Embryonic facial prominence (tissue), 1 donor: ENCODE measurements at regions not wholly inside any gene's neighbourhood (a gene's known extent, or its start where the extent isn't known, plus 50 kb on each side); places are given as distances from the start of the nearest gene placed in this dataset.
"Not testable (repeated sequence)": the region's sequence is repeated elsewhere in the genome, so short reads cannot be mapped to it uniquely, and the experiment has no call there.

Experiments
- DNase-seq: peaks from one replicate; pipeline ENCODE4 v3.0.0-alpha.2; 2016; ENCODE audit errors: extremely low spot score

DNA sequence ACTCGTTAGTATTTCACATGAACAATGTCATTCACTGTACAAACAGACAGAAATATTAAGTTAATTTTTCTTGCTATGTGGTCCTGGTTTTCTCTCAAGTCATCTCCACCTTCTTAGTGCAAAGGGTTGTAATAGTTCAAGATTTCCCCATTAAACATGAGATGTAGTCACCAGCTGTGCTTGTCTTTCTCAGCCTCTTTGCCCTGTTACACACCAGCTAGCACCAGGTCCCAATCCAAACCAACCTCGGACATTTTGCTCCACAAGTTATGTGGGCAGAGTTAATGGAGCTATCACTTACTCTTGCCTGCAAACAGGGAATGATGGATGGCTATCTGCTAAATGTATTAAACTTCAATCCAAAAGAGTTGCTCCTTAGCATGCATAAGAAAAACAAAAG lies 328.1 kb downstream of the TLE1 start:
- DNase-seq: no peak

DNA sequence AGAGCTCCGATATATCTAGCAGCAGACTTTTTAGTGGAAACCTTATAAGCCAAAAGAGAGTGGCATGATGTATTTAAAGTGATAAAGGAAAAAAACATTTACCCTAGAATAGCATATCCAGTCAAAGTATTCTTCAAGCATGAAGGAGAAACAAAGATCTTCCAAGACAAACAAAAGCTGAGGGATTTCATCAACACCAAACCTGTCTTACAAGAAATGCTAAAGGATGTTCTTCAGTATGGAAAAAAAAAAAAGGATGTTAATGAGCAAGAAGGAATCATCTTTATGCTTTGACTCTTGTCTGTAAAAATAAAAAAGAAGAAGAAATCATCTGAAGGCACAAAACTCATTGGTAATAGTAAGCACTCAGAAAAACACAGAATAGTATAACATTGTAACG lies 338.2 kb downstream of the TLE1 start:
- no peak for DNase-seq

DNA sequence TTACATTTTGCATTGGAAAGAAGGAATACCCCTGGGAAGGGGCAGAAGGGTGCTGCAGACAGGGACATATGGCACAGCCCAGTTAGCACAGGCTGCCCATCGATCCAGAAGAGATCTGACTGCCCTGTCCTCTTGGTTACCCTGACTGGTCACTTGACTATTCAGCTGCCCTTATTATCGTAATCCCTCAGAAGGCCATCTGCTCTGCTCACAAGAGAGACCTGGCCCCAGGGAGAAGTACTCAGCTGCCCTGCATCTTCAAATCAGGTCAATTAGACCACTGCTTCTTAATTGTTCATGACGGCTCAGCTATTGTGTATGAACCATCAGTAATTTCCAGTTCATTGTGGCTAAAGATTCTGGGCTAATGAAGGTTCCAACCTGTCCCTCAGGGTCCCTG lies 345.0 kb downstream of the TLE1 start:
- DNase-seq: no peak

DNA sequence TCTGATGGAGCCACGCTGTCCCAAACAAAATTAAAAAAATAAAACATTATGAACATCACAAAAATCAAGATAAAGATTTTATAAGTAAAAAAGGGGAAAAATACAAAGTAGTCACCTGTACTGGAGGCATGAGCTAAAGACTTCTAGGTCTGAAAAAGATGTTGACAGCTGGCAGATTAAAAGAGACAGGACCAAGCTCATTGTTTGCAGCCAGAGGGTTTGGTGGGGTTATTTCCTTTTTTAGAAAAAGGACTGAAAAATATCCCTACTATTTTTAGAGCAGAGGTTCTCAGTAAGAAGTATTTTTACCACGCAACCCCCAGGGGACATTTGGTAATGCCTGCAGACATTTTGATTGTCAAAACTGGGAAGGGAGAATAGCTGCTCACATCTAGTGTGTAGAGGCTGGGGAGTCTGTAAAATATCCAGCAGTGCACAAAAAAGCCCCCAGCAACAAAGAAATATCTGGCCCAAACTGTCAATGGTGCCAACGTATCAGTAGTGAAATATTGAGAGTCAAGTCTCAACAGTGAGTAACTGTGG lies 353.4 kb downstream of the TLE1 start:
- DNase-seq: no peak

DNA sequence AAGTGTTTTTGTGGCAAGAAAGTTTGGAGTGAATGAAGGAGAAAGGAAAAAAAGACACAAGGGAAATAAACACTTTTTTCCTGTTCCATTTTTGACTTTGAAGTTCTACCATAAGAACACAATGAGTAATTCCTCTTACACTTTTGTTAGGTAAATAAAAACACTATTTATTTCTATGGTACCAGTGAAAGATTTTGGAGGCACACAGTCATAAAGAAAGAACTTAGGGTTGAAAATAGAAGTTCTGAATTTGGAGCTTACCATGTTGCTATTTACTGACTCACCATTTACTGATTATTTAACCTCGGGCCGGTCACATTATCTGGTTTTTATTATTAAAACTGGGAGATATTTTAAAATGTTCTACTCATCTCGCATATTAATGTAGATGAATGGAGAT lies 367.8 kb downstream of the TLE1 start:
- DNase-seq: no peak

DNA sequence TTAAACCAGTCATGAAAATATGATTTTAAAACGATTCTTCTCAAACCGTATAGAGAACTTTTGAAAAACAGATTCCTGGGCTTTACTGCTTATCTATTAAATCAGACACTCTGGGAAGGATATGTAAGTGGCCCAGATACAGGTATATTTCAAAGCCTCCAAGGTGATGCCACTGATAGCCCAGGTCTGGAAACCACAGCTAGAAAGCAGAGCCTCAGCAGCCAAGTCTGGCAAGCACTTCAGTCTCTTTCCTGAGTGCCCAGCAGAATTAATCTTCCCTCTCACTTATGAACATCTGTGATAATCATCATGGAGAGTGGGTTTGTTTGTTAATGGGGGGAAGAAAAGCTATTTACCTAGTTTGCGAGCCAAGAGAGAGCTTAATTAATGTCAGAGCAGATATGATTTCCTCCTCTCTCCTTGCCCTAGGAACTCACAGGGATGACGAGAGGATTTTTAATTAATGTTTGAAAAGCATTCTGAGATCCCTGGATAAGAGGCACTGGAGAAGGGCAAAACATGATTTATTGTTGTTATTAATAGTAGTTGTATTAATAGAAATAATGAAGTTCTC lies 368.4 kb downstream of the TLE1 start:
- DNase-seq: no peak

DNA sequence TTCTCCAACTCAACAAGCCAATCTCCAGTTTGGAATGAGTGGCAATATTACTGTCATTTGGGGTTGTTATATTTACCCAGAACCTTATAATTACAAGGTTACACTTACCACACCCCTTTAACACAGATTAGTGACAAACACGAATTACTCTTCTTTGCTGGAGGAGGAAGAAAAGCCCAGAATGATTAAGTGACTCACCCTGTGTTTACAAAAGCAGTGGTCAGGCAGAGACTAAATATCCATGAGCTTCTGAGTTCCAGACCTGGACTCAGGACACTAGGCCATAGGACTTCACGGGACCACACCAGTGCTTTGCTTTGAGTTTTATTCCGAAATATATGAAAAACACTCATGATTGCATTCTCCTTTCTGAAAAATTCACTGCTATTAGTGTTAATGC lies 370.8 kb downstream of the TLE1 start:
- DNase-seq: no peak

DNA sequence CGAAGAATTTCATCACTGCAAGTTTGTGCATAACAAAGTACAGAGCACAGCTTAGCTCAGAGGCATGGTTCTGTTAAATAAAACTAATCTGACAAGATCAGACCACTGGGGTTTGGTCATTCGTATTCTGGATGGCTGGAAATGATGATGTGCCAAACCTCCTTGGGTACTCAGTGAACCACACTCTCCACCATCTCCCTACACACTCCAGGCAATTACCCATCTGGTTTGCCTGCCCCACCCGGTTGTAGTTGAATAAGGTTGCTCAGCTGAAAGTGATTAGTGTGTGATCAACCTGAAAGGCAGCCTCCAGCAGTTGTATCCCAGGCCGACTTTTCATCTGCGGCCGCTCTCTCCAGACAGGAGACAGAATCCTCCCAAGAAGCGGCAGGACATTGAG lies 371.4 kb downstream of the TLE1 start:
- no peak for DNase-seq

DNA sequence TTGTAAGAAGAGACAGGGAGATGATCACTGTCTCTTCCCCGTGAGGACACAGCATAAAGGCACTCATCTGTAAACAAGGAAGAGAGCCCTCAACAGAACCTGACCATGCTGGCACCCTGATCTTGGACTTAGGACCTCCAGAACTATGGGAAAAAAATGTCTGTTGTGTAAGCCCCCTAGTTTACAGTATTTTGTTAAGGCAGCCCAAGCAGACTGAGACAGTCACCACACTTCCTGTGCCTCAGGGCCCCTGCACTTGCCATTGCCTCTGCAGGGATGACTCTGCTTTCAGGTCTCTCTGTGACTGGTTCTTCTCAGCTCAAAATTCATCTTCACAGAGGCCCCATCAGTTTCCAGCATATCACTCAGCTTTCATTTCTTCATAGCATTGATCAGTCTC lies 372.1 kb downstream of the TLE1 start:
- no peak for DNase-seq

DNA sequence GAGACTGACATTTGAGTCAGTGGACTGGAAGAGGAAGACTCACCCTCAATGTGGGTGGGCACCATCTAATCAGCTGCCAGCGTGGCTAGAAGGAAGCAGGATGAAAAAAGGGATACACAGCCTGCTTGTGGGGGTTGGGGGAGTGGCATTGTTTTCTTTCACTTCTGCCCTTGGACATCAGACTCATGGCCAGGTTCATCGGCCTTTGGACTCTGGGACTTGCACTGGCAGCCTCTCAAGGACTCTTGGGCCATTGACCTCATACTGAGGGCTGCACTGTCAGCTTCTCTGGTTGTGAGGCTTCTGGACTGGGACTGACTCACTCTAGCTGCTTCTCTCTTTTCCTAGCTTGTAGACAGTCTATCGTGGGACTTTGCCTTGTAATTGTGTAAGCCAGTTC lies 374.9 kb downstream of the TLE1 start:
- DNase-seq: no peak

DNA sequence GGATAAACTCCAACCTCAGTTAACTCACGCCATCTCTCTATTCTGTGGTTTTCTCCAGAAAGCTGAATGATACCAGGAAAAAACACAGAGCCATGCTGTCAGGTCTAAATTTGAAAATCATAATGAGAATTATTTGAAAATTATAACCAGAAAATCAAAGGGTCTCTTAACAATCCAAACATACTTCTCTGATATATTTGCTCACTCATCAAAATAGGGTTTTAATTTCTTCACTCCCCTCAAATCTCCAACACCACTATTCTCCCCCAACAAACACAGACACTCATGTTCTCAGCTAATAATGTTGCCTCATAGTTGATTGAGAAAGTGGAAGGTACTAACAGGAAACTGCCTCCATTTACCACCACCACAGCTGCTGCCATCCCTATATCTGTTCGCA lies 375.5 kb downstream of the TLE1 start:
- DNase-seq: no peak

DNA sequence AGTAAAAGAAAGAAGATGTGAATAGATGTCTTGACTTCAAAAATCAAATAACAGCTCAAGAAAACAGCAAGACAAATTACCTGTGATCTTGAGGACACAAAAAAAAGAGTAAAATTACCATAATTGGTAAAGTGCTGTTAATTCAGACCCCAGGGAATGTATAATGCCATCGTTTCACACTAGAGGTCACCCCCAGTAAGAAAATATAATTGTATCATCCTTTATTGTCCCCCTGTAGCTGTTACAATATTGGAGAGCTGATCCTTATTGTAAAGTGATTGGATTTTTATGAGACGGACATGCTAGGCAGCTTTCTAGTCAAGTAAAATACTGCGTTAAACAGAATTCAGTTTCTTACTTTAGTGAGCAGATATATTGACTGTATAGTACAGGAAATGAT lies 377.0 kb downstream of the TLE1 start:
- DNase-seq: no peak

DNA sequence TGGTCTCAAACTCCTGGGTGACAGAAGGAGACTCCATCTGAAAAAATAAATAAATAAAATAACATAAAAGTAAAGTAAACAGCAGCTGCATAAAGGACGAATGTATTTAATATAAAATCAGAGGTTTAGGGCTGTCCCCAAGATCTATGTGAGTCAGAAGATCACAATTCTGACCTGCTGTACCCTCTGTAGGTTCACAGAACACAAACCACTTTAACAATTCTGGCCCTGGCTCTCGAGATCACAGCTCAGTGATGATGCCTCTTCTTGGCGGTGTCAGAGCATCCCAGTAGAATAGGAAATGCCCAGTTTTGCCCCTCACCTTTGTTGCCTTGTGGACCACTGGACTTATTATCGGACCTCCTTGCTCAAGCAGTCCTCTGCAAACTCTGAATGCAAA lies 380.9 kb downstream of the TLE1 start:
- no peak for DNase-seq

DNA sequence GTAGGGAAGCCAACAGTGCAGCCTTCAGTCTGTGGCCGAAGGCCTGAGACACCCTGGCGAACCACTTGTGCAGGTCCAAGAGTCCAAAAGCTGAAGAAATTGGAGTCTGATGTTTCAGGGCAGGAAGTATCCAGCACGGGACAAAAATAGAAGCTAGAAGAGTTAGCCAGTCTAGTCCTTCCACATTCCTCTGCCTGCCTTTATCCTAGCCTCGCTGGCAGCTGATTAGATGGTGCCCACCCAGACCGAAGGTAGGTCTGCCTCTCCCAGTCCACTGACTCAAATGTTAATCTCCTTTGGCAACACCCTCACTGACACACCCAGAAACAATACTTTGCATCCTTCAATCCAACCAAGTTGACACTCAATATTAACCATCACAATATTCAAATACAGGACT lies 381.6 kb downstream of the TLE1 start:
- DNase-seq: not testable (repeated sequence)

DNA sequence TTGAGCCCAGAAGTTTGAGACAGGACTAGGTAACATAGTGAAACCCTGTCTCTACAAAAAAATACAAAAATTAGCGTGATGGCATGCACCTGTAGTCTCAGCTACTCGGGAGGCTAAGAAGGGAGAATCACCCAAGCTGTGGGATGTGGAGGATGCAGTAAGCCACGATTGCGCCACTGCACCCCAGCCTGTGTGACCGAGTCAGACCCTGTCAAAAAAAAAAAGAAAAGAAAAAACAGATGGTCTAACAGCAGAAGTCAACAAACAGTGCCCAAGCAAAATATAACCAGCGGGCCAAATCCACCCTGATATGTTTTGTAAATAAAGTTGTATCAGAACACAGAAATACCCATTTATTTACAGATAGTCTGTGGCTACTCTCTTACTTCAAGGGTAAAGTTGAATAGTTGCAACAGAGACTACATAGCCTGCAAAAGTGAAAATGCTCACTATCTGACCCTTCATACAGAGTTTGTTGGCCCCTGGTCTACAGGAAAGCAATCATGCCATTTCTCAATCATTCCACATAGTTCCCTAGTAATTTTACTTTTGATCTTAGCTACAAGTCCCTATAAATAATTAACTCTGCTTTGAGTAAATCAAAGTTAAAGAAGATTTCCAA lies 383.7 kb downstream of the TLE1 start:
- DNase-seq: no peak

DNA sequence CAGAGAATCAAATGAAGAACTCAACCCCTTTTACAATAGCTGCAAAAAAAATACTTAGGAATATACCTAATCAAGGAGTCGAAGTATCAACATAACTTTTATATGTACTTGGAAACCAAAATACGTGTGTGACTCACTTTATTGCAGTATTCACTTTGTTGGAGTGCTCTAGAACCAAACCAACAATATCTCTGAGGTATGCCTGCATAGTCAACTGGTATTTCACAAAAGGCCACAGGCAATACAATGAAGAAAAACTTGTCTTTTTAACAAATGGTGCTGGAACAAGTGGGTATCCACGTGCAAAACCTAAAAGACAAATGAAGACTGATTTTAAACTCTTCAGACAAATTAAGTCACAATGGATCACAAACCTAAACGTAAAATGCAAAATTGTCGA lies 385.7 kb downstream of the TLE1 start:
- no peak for DNase-seq

DNA sequence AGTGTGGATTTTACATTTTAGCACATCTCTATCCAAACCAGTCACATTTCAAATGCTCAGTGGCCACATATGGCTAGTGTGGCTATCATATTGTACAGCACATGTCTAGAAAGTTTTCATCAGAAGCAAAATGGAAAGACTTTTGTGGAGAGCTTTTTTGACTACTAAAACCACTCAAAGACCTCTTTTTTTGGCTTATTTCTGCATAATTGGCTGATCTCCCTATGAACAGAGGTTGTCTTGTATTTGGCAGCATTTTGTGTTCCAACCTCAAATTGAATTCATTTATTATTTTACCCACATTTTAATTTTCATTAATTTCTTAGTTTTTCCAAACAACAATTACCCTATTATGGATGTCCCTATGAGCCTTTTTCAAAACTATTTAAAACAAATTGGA lies 395.7 kb downstream of the TLE1 start:
- no peak for DNase-seq

DNA sequence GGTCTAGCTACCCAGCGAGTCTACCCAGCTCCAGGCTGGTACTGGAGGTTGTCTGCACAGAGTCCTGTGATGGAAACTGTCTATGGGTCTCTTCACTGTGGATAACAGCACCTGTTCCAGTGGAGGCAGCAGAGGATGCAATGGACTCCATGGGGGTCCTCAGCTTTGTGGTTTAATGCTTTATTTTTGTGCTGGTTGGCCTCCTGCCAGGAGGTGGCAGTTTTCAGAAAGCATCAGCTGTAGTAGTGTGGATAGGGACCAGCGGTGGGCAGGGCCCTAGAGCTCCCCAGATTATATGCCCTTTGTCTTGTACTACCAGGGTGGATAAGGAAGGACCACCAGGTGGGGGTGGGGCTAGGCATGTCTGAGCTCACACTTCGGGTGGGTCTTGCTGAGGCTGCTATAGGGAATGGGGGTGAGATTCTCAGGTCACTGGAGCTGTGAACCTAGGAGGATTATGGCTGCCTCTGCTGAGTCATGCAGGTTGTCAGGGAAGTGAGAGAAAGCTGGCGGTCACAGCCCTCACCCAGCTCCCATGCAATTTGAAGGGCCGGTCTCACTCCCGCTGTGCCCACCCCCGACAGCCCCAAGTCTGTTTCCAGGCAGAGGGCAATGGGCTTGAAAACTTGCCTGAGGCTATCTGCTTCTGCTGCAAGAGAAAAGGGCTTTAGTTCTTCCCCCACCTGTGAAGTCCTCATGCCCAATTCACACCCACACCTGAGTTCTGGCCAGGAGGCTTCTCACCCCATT lies 397.1 kb downstream of the TLE1 start:
- no peak for DNase-seq

DNA sequence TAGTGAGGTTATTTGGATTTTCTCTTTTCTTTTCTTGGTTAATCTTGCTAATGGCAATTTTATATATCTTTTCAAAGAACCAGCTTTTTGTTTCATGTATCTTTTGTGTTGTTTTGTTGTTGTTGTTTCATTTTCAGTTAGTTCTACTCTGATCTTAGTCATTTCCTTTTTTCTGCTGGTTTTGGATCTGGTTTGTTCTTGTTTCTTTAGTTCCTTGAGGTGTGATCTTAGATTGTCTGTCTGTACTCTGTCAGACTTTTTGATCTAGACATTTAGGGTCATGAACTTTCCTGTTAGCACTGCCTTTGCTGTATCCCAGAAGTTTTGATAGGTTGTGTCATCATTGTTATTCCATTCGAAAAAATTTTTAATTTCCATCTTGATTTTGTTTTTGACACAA lies 399.7 kb downstream of the TLE1 start:
- no peak for DNase-seq

DNA sequence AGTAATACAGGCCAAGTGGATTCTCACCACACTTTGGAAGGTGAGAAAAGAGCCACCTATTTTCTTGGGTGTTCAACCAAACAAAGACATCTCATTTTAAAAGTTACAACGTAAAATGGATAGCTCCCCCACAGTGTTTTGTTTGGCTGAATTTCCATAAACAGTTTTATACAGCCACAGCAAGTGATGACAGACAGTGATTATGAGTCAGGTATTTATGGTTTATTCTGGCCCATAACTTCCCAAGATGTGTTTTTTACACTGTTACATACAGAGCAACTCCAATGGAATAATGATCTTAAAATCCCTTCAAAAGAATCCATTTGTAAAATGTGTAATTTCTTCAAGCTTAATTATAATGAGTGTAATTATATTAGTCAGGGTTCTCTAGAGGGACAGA lies 421.3 kb downstream of the TLE1 start:
- DNase-seq: no peak

DNA sequence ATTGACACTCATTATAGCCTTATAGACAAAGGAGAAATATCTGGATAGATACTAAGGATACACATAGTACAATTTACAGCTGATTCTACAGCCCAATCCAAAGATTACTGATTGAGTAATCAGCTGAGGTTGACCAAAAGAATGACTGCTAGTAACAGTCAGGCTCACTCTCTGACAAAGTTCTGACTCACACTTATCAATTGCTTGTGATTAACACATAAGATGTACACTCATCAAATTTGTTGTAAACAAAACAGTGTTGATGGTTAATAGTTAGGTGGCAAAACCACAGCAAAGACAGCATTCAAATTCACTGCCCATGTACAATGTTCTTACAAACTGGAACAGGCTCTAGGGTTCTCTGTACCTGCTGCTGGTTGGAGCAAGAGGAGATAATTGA lies 422.7 kb downstream of the TLE1 start:
- no peak for DNase-seq

DNA sequence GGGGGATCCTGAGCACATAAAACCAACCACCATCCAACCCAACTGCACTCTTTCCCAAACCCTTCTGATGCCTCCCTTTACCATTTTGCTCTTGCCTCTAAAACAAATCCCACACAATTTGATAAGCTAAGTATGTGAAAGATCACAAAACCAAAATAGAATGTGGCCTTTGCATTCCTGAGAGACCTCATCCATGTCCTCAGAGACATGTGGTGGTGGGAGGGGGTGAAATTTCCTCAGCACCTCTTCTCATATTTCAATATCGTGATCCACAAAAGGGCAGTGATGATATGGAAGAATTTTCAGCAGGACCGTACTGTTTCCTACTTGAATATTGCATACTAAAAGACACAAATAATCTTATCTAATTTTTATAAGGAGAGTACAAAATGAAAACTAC lies 423.3 kb downstream of the TLE1 start:
- no peak for DNase-seq

DNA sequence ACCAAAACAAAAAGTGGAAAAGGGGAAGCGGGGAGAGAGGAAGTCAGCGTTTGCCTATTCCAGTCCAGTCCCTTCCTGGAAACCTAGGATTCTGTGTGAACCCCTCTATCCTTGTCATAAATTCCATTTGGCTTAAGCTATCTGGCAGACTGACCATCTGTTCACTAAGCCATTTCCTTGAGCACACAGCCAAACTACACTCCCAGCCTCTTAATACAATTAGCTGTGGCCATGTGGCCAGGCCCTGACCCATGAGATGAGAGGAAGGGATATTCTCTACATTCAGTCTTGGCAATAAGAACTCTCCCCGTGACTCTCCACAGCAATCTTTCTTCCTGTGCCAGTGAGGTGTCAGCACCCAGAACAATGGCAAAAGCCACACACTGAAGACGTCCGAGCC lies 424.8 kb downstream of the TLE1 start:
- DNase-seq: no peak
